WTC11 (cell line): ENCODE measurements at regions not wholly inside any gene's neighbourhood (a gene's known extent, or its start where the extent isn't known, plus 50 kb on each side); places are given as distances from the start of the nearest gene placed in this dataset.

Experiments used
- ATAC-seq: fragments of 200-7000 bp; cut with Tn5 transposase; 2 replicates; pipeline ENCODE4 v1.10.0; 2021; ENCODE audit warnings: mild to moderate bottlenecking, moderate library complexity
- CTCF ChIA-PET: fragments of 300-600 bp; sonication (Branson Sonifier 250); formaldehyde crosslinking; loops from one replicate; lab custom pipeline; 2021; ENCODE audit warnings: antibody characterized with exemption; lab: Charles Lee
- POLR2A ChIA-PET: fragments of 350-600 bp; sonication (Branson Sonifier 250); formaldehyde crosslinking; loops from one replicate; lab custom pipeline; 2021; ENCODE audit warnings: antibody characterized with exemption; lab: Charles Lee
- DNase-seq: peaks from one replicate; pipeline ENCODE4 v3.0.0; 2021; ENCODE audit warnings: low spot score
- H3K27ac Mint-ChIP-seq: 2 replicates; pipeline ENCODE4 v1.8.0; 2021; ENCODE audit warnings: mixed read lengths
- H3K27me3 Mint-ChIP-seq: 2 replicates; pipeline ENCODE4 v1.8.0; 2021; ENCODE audit warnings: low read depth, mild to moderate bottlenecking, moderate library complexity, mixed read lengths
- H3K36me3 Mint-ChIP-seq: 2 replicates; pipeline ENCODE4 v1.8.0; 2021; ENCODE audit warnings: mixed read lengths
- H3K4me1 Mint-ChIP-seq: 2 replicates; pipeline ENCODE4 v1.8.0; 2022; ENCODE audit warnings: mixed read lengths
- H3K4me3 Mint-ChIP-seq: 2 replicates; pipeline ENCODE4 v1.8.0; 2021; ENCODE audit warnings: mild to moderate bottlenecking, moderate library complexity, mixed read lengths
- H3K9me3 Mint-ChIP-seq: 2 replicates; pipeline ENCODE4 v1.8.0; 2021; ENCODE audit warnings: mixed read lengths
- CBFB ChIP-seq: sonication (generic); formaldehyde crosslinking; IDR thresholded peaks from 2 replicates; pipeline ENCODE4 v1.8.1; 2022; ENCODE audit warnings: mild to moderate bottlenecking, low read depth, missing genetic modification reagents
- EMX1 ChIP-seq: fragments of 250-450 bp; sonication (Bioruptor Pico); IDR thresholded peaks from 2 replicates; pipeline ENCODE4 v1.8.0; 2021; ENCODE audit warnings: mild to moderate bottlenecking
- GABPB1 ChIP-seq: sonication (generic); formaldehyde crosslinking; IDR thresholded peaks from 2 replicates; pipeline ENCODE4 v1.8.1; 2023; ENCODE audit warnings: mild to moderate bottlenecking, missing genetic modification reagents
- GRHL2 ChIP-seq: fragments of 250-450 bp; sonication (Bioruptor Pico); IDR thresholded peaks from 2 replicates; pipeline ENCODE4 v1.8.0; 2022; ENCODE audit warnings: mild to moderate bottlenecking, moderate library complexity; ENCODE audit not compliant: insufficient replicate concordance, severe bottlenecking
- JAZF1 ChIP-seq: fragments of 250-450 bp; sonication (Bioruptor Pico); IDR thresholded peaks from 2 replicates; pipeline ENCODE4 v1.9.0; 2021; ENCODE audit warnings: moderate library complexity, mild to moderate bottlenecking, inconsistent platforms
- MXD4 ChIP-seq: fragments of 250-450 bp; sonication (Bioruptor Pico); IDR thresholded peaks from 2 replicates; pipeline ENCODE4 v1.8.0; 2021; ENCODE audit warnings: mild to moderate bottlenecking, moderate library complexity, borderline replicate concordance
- NR2C2 ChIP-seq: sonication (generic); formaldehyde crosslinking; IDR thresholded peaks from 2 replicates; pipeline ENCODE4 v1.8.0; 2022; ENCODE audit warnings: mild to moderate bottlenecking, missing genetic modification reagents
- OVOL2 ChIP-seq: fragments of 250-450 bp; sonication (Bioruptor Pico); IDR thresholded peaks from 2 replicates; pipeline ENCODE4 v1.9.0; 2021; ENCODE audit warnings: mild to moderate bottlenecking, borderline replicate concordance
- RORB ChIP-seq: fragments of 250-450 bp; sonication (Bioruptor Pico); IDR thresholded peaks from 2 replicates; pipeline ENCODE4 v1.9.0; 2021; ENCODE audit warnings: mild to moderate bottlenecking
- SMAD4 ChIP-seq: sonication (generic); formaldehyde crosslinking; IDR thresholded peaks from 2 replicates; pipeline ENCODE4 v1.8.0; 2022; ENCODE audit warnings: mild to moderate bottlenecking, missing genetic modification reagents
- ZNF121 ChIP-seq: sonication (generic); formaldehyde crosslinking; IDR thresholded peaks from 2 replicates; pipeline ENCODE4 v1.8.0; 2023; ENCODE audit warnings: missing genetic modification reagents
- ZNF416 ChIP-seq: fragments of 250-450 bp; sonication (Bioruptor Pico); IDR thresholded peaks from 2 replicates; pipeline ENCODE4 v1.9.0; 2021; ENCODE audit warnings: mild to moderate bottlenecking, inconsistent platforms
- TF ChIP-seq, protein P1 (sequence below): sonication (generic); formaldehyde crosslinking; IDR thresholded peaks from 2 replicates; pipeline ENCODE4 v1.8.0; 2022; ENCODE audit warnings: missing genetic modification reagents
- TF ChIP-seq, protein P2 (sequence below): sonication (generic); formaldehyde crosslinking; IDR thresholded peaks from 2 replicates; pipeline ENCODE4 v1.8.1; 2022; ENCODE audit warnings: mild to moderate bottlenecking, missing genetic modification reagents, moderate library complexity, borderline replicate concordance
- TF ChIP-seq, protein P3 (sequence below): fragments of 250-450 bp; sonication (Bioruptor Pico); conservative IDR thresholded peaks from 2 replicates; pipeline ENCODE4 v1.9.0; 2021; ENCODE audit warnings: mild to moderate bottlenecking
- TF ChIP-seq, protein P4 (sequence below): sonication (generic); formaldehyde crosslinking; IDR thresholded peaks from 2 replicates; pipeline ENCODE4 v1.8.1; 2022; ENCODE audit warnings: low read depth, missing genetic modification reagents, borderline replicate concordance
- TF ChIP-seq, protein P5 (sequence below): sonication (generic); formaldehyde crosslinking; IDR thresholded peaks from 2 replicates; pipeline ENCODE4 v1.8.0; 2022; ENCODE audit warnings: mild to moderate bottlenecking, missing genetic modification reagents
- TF ChIP-seq, protein P6 (sequence below): sonication (generic); formaldehyde crosslinking; IDR thresholded peaks from 2 replicates; pipeline ENCODE4 v1.8.0; 2022; ENCODE audit warnings: mild to moderate bottlenecking, missing genetic modification reagents
- TF ChIP-seq, protein P7 (sequence below): sonication (generic); formaldehyde crosslinking; conservative IDR thresholded peaks from 2 replicates; pipeline ENCODE4 v1.8.1; 2022; ENCODE audit warnings: mild to moderate bottlenecking, missing genetic modification reagents
- TF ChIP-seq, protein P8 (sequence below): sonication (generic); formaldehyde crosslinking; conservative IDR thresholded peaks from 2 replicates; pipeline ENCODE4 v1.8.1; 2023; ENCODE audit warnings: mild to moderate bottlenecking, low read depth, missing genetic modification reagents, moderate library complexity

DNA sequence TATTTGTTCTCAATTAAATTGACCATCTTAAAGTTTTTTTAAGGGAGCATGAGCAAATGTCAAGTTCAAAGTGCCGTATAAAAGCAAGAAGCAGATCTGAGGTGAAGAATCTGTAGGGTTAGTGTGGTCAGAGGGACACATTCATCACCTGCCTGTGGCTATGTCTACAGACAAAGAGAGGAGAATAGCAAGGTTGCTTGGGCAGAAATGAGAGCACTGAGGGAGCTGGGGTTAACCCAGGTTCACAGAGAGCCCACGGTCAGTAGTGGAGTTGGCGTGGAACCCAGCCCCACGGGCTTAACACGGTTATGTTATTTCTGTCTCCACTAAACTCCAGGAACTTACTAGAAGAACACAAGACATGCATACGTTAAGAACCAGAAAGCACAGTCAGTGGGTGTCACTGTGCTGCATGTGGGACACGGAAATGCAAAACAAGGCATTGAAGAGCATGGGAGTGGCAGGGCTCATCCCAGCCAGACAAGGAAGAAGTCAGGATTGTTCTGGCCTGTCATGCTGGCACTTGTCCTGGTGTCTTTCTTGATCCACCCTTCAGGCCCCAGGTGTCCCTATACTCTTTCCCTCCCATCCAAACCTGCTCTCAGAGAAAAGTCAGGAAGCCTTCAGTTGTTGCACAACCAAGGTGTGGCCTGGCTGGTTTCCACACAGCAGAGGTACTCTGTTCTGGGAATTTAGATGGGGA, 95.5 kb upstream of the IVNS1ABP start (continued):
- no peak for TF ChIP-seq NR2C2 (CRISPR knock-in tag)
- no peak for TF ChIP-seq GABPB1
- no peak for TF ChIP-seq OVOL2 (CRISPR knock-in tag)
- TF ChIP-seq CBFB: no peak
- TF ChIP-seq, protein P1, sequence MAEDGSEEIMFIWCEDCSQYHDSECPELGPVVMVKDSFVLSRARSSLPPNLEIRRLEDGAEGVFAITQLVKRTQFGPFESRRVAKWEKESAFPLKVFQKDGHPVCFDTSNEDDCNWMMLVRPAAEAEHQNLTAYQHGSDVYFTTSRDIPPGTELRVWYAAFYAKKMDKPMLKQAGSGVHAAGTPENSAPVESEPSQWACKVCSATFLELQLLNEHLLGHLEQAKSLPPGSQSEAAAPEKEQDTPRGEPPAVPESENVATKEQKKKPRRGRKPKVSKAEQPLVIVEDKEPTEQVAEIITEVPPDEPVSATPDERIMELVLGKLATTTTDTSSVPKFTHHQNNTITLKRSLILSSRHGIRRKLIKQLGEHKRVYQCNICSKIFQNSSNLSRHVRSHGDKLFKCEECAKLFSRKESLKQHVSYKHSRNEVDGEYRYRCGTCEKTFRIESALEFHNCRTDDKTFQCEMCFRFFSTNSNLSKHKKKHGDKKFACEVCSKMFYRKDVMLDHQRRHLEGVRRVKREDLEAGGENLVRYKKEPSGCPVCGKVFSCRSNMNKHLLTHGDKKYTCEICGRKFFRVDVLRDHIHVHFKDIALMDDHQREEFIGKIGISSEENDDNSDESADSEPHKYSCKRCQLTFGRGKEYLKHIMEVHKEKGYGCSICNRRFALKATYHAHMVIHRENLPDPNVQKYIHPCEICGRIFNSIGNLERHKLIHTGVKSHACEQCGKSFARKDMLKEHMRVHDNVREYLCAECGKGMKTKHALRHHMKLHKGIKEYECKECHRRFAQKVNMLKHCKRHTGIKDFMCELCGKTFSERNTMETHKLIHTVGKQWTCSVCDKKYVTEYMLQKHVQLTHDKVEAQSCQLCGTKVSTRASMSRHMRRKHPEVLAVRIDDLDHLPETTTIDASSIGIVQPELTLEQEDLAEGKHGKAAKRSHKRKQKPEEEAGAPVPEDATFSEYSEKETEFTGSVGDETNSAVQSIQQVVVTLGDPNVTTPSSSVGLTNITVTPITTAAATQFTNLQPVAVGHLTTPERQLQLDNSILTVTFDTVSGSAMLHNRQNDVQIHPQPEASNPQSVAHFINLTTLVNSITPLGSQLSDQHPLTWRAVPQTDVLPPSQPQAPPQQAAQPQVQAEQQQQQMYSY (CRISPR knock-in tag): no peak
- TF ChIP-seq, protein P2, sequence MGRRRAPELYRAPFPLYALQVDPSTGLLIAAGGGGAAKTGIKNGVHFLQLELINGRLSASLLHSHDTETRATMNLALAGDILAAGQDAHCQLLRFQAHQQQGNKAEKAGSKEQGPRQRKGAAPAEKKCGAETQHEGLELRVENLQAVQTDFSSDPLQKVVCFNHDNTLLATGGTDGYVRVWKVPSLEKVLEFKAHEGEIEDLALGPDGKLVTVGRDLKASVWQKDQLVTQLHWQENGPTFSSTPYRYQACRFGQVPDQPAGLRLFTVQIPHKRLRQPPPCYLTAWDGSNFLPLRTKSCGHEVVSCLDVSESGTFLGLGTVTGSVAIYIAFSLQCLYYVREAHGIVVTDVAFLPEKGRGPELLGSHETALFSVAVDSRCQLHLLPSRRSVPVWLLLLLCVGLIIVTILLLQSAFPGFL: no peak
- no peak for TF ChIP-seq RORB (CRISPR knock-in tag)
- TF ChIP-seq, protein P3, sequence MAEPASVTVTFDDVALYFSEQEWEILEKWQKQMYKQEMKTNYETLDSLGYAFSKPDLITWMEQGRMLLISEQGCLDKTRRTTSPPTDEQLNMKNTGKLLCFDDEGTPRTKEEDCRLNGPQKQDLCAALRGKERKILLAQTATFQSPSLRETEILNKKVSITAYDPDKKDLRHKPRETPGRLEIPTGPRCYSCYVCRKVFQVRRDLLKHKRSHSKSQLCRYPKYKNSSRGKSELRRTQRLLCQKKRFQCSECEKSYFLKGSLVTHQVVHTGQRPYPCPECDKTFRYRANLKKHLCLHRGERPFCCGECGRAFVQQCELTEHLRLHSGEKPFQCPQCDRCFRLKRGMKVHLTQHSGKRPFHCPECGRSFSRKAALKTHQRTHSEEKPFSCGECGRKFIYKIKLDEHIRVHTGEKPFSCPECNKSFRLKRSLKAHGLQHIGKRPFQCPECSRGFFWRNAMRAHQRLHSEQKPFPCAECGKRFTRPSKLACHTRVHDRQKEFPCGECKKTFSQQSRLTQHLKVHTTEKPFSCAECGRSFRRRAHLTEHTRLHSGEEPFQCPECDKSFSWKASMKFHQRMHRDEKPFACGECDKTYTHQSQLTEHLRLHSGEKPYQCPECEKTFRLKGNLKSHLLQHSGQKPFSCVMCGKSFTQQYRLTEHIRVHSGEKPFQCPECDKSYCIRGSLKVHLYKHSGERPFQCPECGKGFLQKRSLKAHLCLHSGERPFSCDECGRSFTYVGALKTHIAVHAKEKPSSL: no peak
- TF ChIP-seq, protein P4, sequence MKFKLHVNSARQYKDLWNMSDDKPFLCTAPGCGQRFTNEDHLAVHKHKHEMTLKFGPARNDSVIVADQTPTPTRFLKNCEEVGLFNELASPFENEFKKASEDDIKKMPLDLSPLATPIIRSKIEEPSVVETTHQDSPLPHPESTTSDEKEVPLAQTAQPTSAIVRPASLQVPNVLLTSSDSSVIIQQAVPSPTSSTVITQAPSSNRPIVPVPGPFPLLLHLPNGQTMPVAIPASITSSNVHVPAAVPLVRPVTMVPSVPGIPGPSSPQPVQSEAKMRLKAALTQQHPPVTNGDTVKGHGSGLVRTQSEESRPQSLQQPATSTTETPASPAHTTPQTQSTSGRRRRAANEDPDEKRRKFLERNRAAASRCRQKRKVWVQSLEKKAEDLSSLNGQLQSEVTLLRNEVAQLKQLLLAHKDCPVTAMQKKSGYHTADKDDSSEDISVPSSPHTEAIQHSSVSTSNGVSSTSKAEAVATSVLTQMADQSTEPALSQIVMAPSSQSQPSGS (CRISPR knock-in tag): no peak
- TF ChIP-seq, protein P5, sequence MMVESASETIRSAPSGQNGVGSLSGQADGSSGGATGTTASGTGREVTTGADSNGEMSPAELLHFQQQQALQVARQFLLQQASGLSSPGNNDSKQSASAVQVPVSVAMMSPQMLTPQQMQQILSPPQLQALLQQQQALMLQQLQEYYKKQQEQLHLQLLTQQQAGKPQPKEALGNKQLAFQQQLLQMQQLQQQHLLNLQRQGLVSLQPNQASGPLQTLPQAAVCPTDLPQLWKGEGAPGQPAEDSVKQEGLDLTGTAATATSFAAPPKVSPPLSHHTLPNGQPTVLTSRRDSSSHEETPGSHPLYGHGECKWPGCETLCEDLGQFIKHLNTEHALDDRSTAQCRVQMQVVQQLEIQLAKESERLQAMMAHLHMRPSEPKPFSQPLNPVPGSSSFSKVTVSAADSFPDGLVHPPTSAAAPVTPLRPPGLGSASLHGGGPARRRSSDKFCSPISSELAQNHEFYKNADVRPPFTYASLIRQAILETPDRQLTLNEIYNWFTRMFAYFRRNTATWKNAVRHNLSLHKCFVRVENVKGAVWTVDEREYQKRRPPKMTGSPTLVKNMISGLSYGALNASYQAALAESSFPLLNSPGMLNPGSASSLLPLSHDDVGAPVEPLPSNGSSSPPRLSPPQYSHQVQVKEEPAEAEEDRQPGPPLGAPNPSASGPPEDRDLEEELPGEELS (CRISPR knock-in tag): no peak
- no peak for TF ChIP-seq JAZF1
- no peak for TF ChIP-seq EMX1 (CRISPR knock-in tag)

DNA sequence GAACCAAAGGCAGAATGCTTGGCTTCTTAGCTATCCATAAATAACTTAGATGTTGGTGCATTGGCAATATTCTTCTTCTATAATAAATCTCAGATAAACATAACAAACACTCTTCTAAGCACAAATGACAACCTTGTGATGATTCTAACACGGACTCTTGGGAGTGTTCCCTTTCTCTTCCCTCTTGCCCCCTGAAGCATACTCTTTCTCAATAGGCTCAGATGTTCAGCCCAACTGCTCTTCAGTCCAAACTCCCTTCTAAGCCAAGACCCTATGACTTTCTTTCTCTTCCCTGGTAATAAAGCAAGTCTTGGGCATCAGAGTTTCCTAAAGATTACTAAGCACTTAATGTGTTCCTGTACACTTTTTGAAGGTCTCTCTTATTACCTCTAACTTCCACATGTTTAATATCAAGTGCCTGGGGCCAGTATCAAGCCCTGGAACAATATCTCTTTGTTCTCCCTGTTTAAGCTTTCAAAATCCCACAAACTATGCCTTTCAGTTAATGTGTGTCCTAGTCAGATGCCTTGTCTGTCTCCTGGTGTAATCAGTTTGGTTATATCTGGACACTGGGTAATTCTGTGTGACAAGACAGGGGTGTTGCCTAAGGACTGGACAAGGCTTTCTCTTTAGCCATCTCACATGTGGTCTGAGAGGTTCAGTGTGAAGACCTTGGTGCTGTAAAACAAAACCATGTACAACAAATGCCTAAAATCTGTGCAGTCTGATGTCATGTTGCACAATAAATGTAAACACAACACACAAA, 92.9 kb upstream of the IVNS1ABP start:
- Mint-ChIP-seq H3K9me3 (peaks cover 13% of the 10 kb centered on the region), H3K4me1 (peaks cover 8% of the 10 kb centered on the region), H3K27ac (no peak overlapping the region), H3K27me3 (no peaks in the 10 kb centered on the region), H3K4me3 (no peak overlapping the region), H3K36me3 (peaks cover 10% of the 10 kb centered on the region)
- CTCF ChIA-PET: no interaction called here
- DNase-seq (no peak), ATAC-seq (no peak)
- POLR2A ChIA-PET: no interaction called here
- TF ChIP-seq GRHL2 (CRISPR knock-in tag): no peak
- no peak for TF ChIP-seq SMAD4
- TF ChIP-seq, protein P6, sequence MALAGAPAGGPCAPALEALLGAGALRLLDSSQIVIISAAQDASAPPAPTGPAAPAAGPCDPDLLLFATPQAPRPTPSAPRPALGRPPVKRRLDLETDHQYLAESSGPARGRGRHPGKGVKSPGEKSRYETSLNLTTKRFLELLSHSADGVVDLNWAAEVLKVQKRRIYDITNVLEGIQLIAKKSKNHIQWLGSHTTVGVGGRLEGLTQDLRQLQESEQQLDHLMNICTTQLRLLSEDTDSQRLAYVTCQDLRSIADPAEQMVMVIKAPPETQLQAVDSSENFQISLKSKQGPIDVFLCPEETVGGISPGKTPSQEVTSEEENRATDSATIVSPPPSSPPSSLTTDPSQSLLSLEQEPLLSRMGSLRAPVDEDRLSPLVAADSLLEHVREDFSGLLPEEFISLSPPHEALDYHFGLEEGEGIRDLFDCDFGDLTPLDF: no peak
- TF ChIP-seq, protein P7, sequence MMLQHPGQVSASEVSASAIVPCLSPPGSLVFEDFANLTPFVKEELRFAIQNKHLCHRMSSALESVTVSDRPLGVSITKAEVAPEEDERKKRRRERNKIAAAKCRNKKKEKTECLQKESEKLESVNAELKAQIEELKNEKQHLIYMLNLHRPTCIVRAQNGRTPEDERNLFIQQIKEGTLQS (CRISPR knock-in tag): no peak
- no peak for TF ChIP-seq MXD4 (CRISPR knock-in tag)
- TF ChIP-seq ZNF416: no peak
- TF ChIP-seq, protein P8, sequence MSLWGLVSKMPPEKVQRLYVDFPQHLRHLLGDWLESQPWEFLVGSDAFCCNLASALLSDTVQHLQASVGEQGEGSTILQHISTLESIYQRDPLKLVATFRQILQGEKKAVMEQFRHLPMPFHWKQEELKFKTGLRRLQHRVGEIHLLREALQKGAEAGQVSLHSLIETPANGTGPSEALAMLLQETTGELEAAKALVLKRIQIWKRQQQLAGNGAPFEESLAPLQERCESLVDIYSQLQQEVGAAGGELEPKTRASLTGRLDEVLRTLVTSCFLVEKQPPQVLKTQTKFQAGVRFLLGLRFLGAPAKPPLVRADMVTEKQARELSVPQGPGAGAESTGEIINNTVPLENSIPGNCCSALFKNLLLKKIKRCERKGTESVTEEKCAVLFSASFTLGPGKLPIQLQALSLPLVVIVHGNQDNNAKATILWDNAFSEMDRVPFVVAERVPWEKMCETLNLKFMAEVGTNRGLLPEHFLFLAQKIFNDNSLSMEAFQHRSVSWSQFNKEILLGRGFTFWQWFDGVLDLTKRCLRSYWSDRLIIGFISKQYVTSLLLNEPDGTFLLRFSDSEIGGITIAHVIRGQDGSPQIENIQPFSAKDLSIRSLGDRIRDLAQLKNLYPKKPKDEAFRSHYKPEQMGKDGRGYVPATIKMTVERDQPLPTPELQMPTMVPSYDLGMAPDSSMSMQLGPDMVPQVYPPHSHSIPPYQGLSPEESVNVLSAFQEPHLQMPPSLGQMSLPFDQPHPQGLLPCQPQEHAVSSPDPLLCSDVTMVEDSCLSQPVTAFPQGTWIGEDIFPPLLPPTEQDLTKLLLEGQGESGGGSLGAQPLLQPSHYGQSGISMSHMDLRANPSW (CRISPR knock-in tag): no peak
- TF ChIP-seq ZNF121: no peak
- TF ChIP-seq, all 79 proteins: peak for 0
